ENCODE measurements at regions not wholly inside any gene's neighbourhood (a gene's known extent, or its start where the extent isn't known, plus 50 kb on each side); places are given as distances from the start of the nearest gene placed in this dataset.

DNA sequence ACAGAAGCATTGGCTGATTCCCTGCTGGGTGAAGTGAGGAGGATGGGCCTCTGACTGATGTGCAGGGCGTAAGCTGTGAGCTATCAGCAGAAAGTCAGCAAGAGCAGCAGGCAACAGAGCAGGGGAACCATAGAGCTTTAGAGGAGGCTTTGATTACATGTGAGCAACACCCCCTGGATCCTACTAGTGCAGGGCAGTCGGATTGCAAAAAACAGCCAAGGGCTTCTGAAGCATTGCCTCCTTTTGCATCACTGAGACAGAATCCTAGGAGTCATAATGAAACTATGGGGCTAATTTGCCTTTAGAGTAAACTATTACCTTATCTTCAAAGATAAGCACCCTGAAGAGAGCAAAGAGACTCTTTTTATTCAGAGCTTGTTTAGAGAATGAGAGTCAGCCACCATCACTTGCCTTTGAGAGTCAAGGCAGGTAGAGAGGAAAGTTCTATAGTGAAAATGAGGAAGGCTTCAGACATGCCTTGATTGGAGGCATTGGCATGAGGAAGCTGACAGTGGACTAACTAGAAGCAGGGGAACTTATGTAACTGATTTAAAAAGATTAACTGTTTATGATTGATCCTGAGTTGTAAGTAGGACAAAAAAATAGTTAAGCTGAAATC is 420.3 kb downstream of the PDHA2 start:
- DNase-seq (ENCODE audit: low read depth), result no peak
- TF ChIP-seq, protein P1, sequence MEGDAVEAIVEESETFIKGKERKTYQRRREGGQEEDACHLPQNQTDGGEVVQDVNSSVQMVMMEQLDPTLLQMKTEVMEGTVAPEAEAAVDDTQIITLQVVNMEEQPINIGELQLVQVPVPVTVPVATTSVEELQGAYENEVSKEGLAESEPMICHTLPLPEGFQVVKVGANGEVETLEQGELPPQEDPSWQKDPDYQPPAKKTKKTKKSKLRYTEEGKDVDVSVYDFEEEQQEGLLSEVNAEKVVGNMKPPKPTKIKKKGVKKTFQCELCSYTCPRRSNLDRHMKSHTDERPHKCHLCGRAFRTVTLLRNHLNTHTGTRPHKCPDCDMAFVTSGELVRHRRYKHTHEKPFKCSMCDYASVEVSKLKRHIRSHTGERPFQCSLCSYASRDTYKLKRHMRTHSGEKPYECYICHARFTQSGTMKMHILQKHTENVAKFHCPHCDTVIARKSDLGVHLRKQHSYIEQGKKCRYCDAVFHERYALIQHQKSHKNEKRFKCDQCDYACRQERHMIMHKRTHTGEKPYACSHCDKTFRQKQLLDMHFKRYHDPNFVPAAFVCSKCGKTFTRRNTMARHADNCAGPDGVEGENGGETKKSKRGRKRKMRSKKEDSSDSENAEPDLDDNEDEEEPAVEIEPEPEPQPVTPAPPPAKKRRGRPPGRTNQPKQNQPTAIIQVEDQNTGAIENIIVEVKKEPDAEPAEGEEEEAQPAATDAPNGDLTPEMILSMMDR (IDR thresholded peaks at IDR 0.05; ENCODE audit: insufficient read depth, low read length), result no peak
- no peak overlapping the region for H3K4me3 ChIP-seq (ENCODE audit: low read depth, low read length)

DNA sequence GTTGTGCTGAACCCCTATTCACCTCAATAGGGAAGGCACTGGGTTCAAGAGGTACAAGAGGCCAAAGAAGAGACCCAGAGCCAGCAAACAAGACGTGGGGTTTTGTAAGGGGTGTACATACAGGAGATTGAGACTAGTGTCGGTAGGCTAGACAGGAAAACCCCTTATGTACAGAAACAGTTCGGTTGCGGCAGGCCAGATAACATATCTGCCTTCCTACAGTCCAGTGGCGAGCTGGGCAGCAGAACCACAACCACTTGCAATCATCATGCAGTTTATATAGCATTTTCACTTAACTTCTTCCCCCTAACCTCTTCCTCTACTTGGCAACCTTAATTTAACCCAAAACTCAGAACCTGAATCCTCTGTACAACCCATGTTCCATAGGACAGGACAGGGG is 422.2 kb downstream of the PDHA2 start:
- no peak for DNase-seq (ENCODE audit: low read depth)
- no peak overlapping the region for H3K4me3 ChIP-seq (ENCODE audit: low read depth, low read length)
- TF ChIP-seq, protein P1 (IDR thresholded peaks at IDR 0.05; ENCODE audit: insufficient read depth, low read length), result no peak

DNA sequence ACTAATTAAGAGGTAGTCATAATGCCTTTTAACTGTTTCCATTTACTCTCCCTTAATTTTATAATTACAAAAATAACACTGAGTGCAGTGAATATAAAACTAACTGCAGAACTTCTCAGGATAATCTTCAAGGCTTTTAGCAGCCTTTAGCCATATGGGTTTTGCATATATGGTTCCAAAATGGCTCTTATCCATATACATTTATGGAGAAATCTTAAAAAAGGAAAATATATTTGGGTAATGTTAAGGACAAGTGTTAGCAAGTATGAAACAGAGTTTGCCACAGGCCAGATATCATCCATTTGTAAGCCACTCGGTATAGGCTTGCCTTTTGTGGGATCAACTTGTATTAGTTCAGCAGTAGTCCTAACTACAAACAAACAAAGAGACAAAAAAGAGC is 423.4 kb downstream of the PDHA2 start:
- no peak overlapping the region for H3K4me3 ChIP-seq (ENCODE audit: low read depth, low read length)
- no peak for DNase-seq (ENCODE audit: low read depth)
- TF ChIP-seq, protein P1 (IDR thresholded peaks at IDR 0.05; ENCODE audit: insufficient read depth, low read length), result no peak

DNA sequence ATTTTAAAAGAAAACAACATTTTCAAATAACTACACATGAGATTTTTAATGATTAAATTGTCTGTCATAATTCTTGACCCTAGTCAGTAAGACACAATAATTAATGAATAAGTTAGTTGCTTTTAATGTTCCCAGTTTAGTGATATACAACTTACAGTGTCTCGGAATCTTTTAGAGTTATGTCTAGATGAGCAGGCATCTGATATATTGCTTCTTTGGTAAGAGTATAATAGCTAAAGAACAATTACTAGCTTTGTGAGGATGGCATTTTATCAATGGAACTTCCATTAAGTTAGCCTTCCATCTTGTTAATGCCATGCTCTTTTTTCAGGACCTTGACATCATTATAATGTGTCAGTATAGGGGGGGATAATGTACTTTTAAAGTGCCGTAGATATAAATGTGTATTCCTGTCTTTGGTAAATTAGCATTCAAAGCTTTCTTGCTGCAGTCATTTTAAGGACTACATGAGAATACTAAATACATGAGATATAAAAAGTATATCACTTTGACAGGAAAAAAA is 425.1 kb downstream of the PDHA2 start:
- no peak for DNase-seq (ENCODE audit: low read depth)
- H3K4me3 ChIP-seq (ENCODE audit: low read depth, low read length), result no peak overlapping the region
- TF ChIP-seq, protein P1 (IDR thresholded peaks at IDR 0.05; ENCODE audit: insufficient read depth, low read length), result no peak

DNA sequence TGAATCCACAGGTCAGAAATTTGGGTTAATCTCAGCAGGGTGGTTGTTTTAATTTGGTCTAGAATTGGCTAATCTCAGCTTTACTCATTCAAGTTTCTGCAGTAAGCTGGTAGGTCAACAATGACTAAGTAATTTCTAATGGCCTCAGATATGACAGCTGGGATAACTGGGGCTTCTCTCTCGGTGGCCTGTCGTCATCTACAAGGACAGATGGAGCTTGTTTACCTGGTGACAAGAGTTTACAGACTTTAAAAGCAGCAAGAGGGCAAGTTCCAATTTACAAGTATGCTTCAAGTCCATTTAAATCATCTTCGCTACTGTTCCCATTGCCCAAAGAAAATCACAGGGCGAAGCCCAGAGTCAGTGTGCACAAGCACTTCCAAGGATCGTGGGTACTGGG is 453.9 kb downstream of the PDHA2 start:
- no peak overlapping the region for H3K4me3 ChIP-seq (ENCODE audit: low read depth, low read length)
- no peak for DNase-seq (ENCODE audit: low read depth)
- TF ChIP-seq, protein P1 (IDR thresholded peaks at IDR 0.05; ENCODE audit: insufficient read depth, low read length), result no peak

DNA sequence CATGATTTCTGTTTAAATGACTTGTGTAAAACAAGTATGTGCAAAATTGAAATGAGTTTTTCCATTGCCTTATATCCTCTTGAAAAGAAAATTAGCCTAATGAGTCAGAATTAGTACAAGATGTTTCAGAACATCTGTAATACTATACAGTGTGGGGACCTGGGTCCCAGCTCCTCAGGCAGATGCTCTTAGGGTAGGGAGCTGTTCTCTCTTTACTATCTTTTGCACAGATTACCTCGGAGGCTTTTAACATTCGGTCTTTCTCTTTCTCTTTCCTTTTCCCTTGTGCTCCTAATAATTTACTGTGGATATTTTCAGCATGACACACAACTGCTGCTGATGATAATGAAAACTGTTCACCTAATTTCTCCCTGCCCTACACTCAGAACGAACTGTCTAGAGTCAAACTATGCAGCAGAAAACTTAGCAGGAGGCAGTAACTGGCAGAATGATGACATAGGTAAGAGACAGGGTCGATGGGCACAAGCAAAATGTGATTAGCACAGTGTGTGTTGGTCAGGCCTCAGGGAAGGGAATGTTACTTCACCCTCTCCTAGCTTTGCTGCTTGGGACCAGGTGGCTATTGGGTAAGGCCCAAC is 455.3 kb downstream of the PDHA2 start:
- TF ChIP-seq, protein P1 (IDR thresholded peaks at IDR 0.05; ENCODE audit: insufficient read depth, low read length), result no peak
- no peak for DNase-seq (ENCODE audit: low read depth)
- H3K4me3 ChIP-seq (ENCODE audit: low read depth, low read length), result no peak overlapping the region

All from fibroblast of the aortic adventitia (primary cell).